ENCODE measurements at regions not wholly inside any gene's neighbourhood (a gene's known extent, or its start where the extent isn't known, plus 50 kb on each side); places are given as distances from the start of the nearest gene placed in this dataset.

DNA sequence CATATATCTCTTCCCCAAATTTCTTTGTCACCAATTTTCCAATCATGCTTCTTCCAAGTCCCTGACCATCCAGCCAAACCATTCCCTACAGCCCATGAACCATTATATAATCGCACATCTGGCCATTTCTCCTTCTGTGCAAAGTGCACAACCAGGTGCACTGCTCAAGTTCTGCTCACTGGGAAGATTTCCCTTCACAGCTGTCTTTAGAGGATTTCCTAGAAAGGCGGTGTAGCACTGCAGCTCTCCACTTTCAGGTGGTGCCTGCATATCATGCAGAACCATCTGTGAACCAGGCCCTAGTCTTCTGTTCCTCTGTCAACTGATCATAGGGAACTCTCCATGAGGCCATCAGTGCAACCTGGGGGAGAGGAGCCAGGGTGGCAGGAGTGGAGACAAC is 95.0 kb upstream of the CABCOCO1 start:
- H3K9me3 Mint-ChIP-seq (ENCODE audit: unreplicated experiment): peaks cover 6% of the 10 kb centered on the region
- no peak overlapping the region for H3K27ac Mint-ChIP-seq (ENCODE audit: unreplicated experiment)

DNA sequence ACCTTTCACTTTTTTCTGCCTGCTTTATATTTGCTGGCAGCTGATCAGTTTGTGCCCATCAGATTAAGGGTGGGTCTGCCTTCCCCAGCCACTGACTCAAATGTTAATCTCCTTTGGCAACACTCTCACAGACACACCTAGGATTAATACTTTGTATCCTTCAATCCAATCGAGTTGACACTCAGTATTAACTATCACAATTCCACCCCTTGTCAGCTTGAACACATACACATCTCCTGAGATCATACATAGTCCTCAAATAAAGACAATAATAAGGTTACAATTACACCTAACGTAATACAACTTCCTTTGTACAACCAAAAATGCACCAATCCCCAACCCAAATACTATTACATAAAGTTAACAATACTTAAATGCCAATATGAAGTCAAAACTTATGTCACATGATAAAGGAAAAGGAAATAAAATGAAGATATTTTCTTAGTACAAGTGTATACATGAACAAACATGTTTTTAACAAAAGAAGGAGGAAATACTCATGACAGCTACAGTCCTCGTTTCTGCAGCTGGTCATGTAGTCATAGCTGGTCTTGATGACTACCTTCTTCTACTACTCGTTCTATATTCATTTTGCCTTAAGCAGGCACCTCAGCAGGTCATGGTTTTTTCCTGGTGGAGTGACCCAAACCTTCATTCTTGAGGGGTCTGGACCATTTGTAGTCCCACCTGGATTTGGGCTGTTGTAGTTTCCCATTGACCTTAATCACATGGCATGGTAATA is 96.7 kb upstream of the CABCOCO1 start:
- no peak overlapping the region for H3K27ac Mint-ChIP-seq (ENCODE audit: unreplicated experiment)
- H2AFZ ChIP-seq (ENCODE audit: low read depth, low read length): no peak overlapping the region
- FAIRE-seq: no peak

More for the DNA sequence above, 95.0 kb upstream of the CABCOCO1 start:
- H3K9me3 ChIP-seq (ENCODE audit: insufficient read depth, low read depth, low read length): peaks cover 8% of the 10 kb centered on the region
- Mint-ChIP-seq H3K4me3 (ENCODE audit: unreplicated experiment) (no peak overlapping the region), H3K36me3 (ENCODE audit: low read depth, unreplicated experiment) (no peaks in the 10 kb centered on the region), H3K4me1 (ENCODE audit: low read depth, unreplicated experiment) (no peaks in the 10 kb centered on the region), H3K27me3 (ENCODE audit: low read depth, unreplicated experiment) (no peaks in the 10 kb centered on the region)
- no peak overlapping the region for H3K4me3 ChIP-seq (ENCODE audit: insufficient read depth, low read depth, low read length)
- FAIRE-seq: no peak
- H3K4me2 ChIP-seq (ENCODE audit: low read length): no peak overlapping the region
- no peak for DNase-seq (ENCODE audit: low read depth)
- TF ChIP-seq, protein P1, sequence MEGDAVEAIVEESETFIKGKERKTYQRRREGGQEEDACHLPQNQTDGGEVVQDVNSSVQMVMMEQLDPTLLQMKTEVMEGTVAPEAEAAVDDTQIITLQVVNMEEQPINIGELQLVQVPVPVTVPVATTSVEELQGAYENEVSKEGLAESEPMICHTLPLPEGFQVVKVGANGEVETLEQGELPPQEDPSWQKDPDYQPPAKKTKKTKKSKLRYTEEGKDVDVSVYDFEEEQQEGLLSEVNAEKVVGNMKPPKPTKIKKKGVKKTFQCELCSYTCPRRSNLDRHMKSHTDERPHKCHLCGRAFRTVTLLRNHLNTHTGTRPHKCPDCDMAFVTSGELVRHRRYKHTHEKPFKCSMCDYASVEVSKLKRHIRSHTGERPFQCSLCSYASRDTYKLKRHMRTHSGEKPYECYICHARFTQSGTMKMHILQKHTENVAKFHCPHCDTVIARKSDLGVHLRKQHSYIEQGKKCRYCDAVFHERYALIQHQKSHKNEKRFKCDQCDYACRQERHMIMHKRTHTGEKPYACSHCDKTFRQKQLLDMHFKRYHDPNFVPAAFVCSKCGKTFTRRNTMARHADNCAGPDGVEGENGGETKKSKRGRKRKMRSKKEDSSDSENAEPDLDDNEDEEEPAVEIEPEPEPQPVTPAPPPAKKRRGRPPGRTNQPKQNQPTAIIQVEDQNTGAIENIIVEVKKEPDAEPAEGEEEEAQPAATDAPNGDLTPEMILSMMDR (IDR thresholded peaks at IDR 0.05; ENCODE audit: insufficient read depth, low read depth, low read length): no peak
- no peak for TF ChIP-seq EZH2 (IDR thresholded peaks at IDR 0.05; ENCODE audit: insufficient read depth, low read length)
- H3K4me1 ChIP-seq (ENCODE audit: insufficient read depth, low read length): no peaks in the 10 kb centered on the region
- no peaks in the 10 kb centered on the region for H3K27me3 ChIP-seq (ENCODE audit: insufficient read depth, low read length)
- no peaks in the 10 kb centered on the region for H4K20me1 ChIP-seq (ENCODE audit: insufficient read depth, low read length)
- no peak overlapping the region for H3K9ac ChIP-seq (ENCODE audit: low read length)
- no peaks in the 10 kb centered on the region for H3K79me2 ChIP-seq (ENCODE audit: insufficient read depth, low read length)
- no peak overlapping the region for H3K27ac ChIP-seq (ENCODE audit: low read depth, low read length)
- H2AFZ ChIP-seq (ENCODE audit: low read depth, low read length): no peak overlapping the region
- H3K36me3 ChIP-seq (ENCODE audit: insufficient read depth, low read length): no peaks in the 10 kb centered on the region

DNA sequence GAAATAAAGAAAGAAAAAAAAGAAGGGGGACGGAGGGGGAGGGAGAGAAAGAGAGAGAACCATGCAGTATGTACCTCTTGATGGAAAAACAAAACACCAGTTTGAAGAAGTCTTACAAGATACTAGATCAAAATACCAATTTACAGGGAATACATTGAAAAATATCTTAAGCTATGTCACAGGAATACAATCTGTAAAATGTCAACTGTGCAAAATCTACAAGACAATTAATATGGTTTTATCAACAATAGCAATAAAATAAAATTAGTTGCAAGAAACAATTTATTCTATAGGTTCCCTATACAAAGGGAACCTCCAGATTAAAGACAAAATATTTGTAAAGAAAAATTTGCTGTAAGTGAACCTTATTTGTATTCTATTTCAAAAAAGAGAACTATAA is 98.3 kb upstream of the CABCOCO1 start:
- no peak for FAIRE-seq
- no peak overlapping the region for H3K27ac ChIP-seq (ENCODE audit: low read depth, low read length)
- no peak for TF ChIP-seq EZH2 (IDR thresholded peaks at IDR 0.05; ENCODE audit: insufficient read depth, low read length)
- TF ChIP-seq, protein P1 (IDR thresholded peaks at IDR 0.05; ENCODE audit: insufficient read depth, low read depth, low read length): no peak
- no peaks in the 10 kb centered on the region for H3K36me3 Mint-ChIP-seq (ENCODE audit: low read depth, unreplicated experiment)
- H3K9me3 ChIP-seq (ENCODE audit: insufficient read depth, low read depth, low read length): no peaks in the 10 kb centered on the region
- H3K79me2 ChIP-seq (ENCODE audit: insufficient read depth, low read length): no peaks in the 10 kb centered on the region
- H3K4me3 ChIP-seq (ENCODE audit: insufficient read depth, low read depth, low read length): no peak overlapping the region
- no peaks in the 10 kb centered on the region for H3K27me3 Mint-ChIP-seq (ENCODE audit: low read depth, unreplicated experiment)
- H3K27ac Mint-ChIP-seq (ENCODE audit: unreplicated experiment): no peak overlapping the region
- H3K4me1 ChIP-seq (ENCODE audit: insufficient read depth, low read length): no peaks in the 10 kb centered on the region
- H3K4me3 Mint-ChIP-seq (ENCODE audit: unreplicated experiment): no peak overlapping the region
- H3K36me3 ChIP-seq (ENCODE audit: insufficient read depth, low read length): no peaks in the 10 kb centered on the region
- H3K9me3 Mint-ChIP-seq (ENCODE audit: unreplicated experiment): no peaks in the 10 kb centered on the region
- DNase-seq (ENCODE audit: low read depth): no peak
- H2AFZ ChIP-seq (ENCODE audit: low read depth, low read length): no peak overlapping the region
- no peaks in the 10 kb centered on the region for H4K20me1 ChIP-seq (ENCODE audit: insufficient read depth, low read length)
- H3K27me3 ChIP-seq (ENCODE audit: insufficient read depth, low read length): no peaks in the 10 kb centered on the region
- no peak overlapping the region for H3K9ac ChIP-seq (ENCODE audit: low read length)
- no peaks in the 10 kb centered on the region for H3K4me1 Mint-ChIP-seq (ENCODE audit: low read depth, unreplicated experiment)
- no peak overlapping the region for H3K4me2 ChIP-seq (ENCODE audit: low read length)

More for the DNA sequence above, 96.7 kb upstream of the CABCOCO1 start:
- no peak overlapping the region for H3K4me3 Mint-ChIP-seq (ENCODE audit: unreplicated experiment)
- H3K79me2 ChIP-seq (ENCODE audit: insufficient read depth, low read length): no peaks in the 10 kb centered on the region
- no peak overlapping the region for H3K4me3 ChIP-seq (ENCODE audit: insufficient read depth, low read depth, low read length)
- peaks cover 7% of the 10 kb centered on the region for H3K9me3 ChIP-seq (ENCODE audit: insufficient read depth, low read depth, low read length)
- H3K27me3 ChIP-seq (ENCODE audit: insufficient read depth, low read length): no peaks in the 10 kb centered on the region
- H3K9ac ChIP-seq (ENCODE audit: low read length): no peak overlapping the region
- no peaks in the 10 kb centered on the region for H3K27me3 Mint-ChIP-seq (ENCODE audit: low read depth, unreplicated experiment)
- H3K36me3 ChIP-seq (ENCODE audit: insufficient read depth, low read length): no peaks in the 10 kb centered on the region
- no peaks in the 10 kb centered on the region for H3K36me3 Mint-ChIP-seq (ENCODE audit: low read depth, unreplicated experiment)
- H3K27ac ChIP-seq (ENCODE audit: low read depth, low read length): no peak overlapping the region
- no peak overlapping the region for H3K4me2 ChIP-seq (ENCODE audit: low read length)
- H4K20me1 ChIP-seq (ENCODE audit: insufficient read depth, low read length): no peaks in the 10 kb centered on the region
- H3K4me1 Mint-ChIP-seq (ENCODE audit: low read depth, unreplicated experiment): no peaks in the 10 kb centered on the region
- TF ChIP-seq, protein P1 (IDR thresholded peaks at IDR 0.05; ENCODE audit: insufficient read depth, low read depth, low read length): no peak
- H3K9me3 Mint-ChIP-seq (ENCODE audit: unreplicated experiment): peaks cover 6% of the 10 kb centered on the region
- no peaks in the 10 kb centered on the region for H3K4me1 ChIP-seq (ENCODE audit: insufficient read depth, low read length)
- no peak for DNase-seq (ENCODE audit: low read depth)

Measured in astrocyte (in vitro differentiated cells and primary cell).